K562 (cell line): ENCODE measurements at regions not wholly inside any gene's neighbourhood (a gene's known extent, or its start where the extent isn't known, plus 50 kb on each side); places are given as distances from the start of the nearest gene placed in this dataset.

Source experiments
- CTCF ChIP-seq, 3 experiments: IDR thresholded peaks in 2 of 3; conservative IDR thresholded peaks in 1 of 3; 2 replicates each; pipeline ENCODE4 v1.5.1; 2011 to 2012; ENCODE audit warnings: low read length in 3 of 3, mild to moderate bottlenecking in 3 of 3, control low read depth in 2 of 3, improper control_type of control experiment in 1 of 3, inconsistent platforms in 1 of 3, low read depth in 1 of 3, mixed read lengths in 1 of 3, moderate library complexity in 1 of 3; ENCODE audit not compliant: insufficient read depth in 2 of 3
- HDAC2 ChIP-seq: fragments of 450-650 bp; IDR thresholded peaks from 2 replicates; pipeline ENCODE4 v1.6.1; 2016; ENCODE audit warnings: mild to moderate bottlenecking
- MXI1 ChIP-seq: IDR thresholded peaks from 2 replicates; pipeline ENCODE4 v1.6.1; 2011; ENCODE audit warnings: low read depth, mild to moderate bottlenecking, improper control_type of control experiment, low read length
- RBBP5 ChIP-seq: fragments of 200-600 bp; sonication (generic); IDR thresholded peaks from 2 replicates; pipeline ENCODE4 v1.6.1; 2012; ENCODE audit warnings: borderline replicate concordance, mild to moderate bottlenecking, low read length, control low read depth, inconsistent platforms; ENCODE audit not compliant: insufficient read depth, poor library complexity, severe bottlenecking
- ZNF707 ChIP-seq: fragments of 250-450 bp; sonication (Bioruptor Pico); conservative IDR thresholded peaks from 2 replicates; pipeline ENCODE4 v1.8.0; 2022; ENCODE audit warnings: inconsistent platforms, mild to moderate bottlenecking, moderate library complexity

GRCh38 chr1:199410462-199410861, 617.0 kb upstream of the NR5A2 start:
- TF ChIP-seq HDAC2 = no peak
- TF ChIP-seq MXI1 = no peak
- TF ChIP-seq RBBP5 = no peak
- TF ChIP-seq CTCF (IDR thresholded peaks at IDR 0.05 in 2 of 3, conservative IDR thresholded peaks at IDR 0.05 in 1 of 3; ENCODE audit: insufficient read depth in 2 of 3, low read depth in 1 of 3, low read length in 3 of 3) = no peak
- no peak for TF ChIP-seq ZNF707
